ENCODE measurements at regions not wholly inside any gene's neighbourhood (a gene's known extent, or its start where the extent isn't known, plus 50 kb on each side); places are given as distances from the start of the nearest gene placed in this dataset.

DNA sequence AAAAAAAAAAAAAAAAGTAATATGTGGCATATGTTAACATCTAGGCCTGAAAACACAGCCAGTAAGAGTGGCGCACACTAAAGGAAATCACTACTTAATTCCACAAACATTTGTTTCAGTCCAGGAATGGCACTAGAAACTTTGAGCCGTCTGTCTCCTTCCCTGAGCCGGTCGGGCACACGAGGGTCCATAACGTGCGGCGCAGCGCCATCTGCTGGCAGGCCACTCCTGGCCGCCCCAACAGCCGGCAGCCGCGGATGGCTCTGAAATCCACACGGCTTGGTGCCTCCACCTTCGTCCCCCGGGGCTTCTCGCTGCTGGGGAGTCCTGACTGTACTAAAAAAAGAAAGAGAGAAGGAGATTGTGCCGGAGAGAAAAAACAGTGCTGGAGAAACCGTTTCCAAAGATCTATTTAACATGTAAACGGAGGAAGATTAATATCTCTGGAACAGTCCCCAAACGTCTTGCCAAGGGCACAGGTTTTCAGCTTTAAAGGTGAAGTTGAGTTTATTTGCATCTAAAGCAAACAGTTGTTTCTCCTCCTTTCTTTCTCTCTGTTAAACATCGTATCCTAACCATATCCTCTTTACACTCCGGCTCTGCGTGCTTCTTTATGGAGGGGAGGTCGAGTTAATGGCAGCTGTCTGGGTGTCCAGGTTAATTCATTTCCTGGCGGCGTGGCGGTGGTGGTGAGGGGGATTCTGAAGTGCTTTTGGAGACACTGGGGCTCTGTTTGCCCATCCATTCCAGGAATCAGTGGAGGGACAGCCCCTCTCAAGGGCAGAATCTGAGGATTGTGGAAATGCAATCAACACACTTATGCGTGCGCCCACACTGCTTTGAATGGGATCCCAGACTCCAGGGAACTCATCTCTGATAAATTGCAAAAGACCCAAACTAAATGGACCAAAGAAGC lies 611.3 kb upstream of the SALL1 start:
- in situ Hi-C loops (cut with HindIII; ENCODE audit: low pct_unique_long_range_greater_than_20kb, low sequenced_read_pairs): no loop called here
- peak; percentile 61 for DNase-seq (ENCODE audit: low read depth, low spot score)

DNA sequence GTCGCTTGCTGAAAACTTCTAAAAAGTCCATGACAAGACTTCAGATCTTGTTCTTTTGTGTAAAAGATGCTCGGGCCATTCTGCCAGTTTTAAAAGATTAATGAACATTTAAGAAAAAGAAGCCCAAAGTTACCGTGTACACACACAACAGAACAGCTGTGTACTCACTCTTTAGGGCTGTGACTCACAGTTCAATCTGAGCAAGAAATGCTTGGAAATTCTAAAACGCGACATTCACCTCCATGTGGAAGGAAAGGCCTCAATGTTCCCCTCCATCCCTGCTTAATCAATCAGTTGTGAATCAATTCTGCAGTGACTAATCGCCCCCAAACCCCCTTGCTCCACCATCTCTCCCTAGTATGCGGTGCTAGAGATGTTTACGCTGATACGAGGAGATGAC lies 609.9 kb upstream of the SALL1 start:
- in situ Hi-C loops (cut with HindIII; ENCODE audit: low pct_unique_long_range_greater_than_20kb, low sequenced_read_pairs): no loop called here
- no peak for DNase-seq (ENCODE audit: low read depth, low spot score)

DNA sequence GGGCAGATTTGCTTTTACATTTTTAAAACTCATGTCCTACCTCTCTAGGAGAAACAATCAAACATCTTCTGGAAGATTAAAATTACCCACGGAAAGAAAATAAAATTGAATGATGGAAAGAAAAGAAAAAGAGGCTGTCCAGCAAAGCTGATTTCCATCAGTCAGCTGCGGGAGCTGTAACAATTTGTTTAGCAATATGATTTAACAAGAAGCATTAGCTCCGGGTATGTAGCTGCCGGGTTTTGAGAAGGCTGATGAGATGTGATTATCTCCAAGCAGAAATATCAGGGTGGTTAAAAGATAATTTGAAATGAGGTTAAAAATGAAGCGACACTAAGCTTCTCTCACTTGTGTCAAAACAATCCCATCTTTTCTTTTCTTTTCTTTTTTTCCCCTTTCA lies 608.9 kb upstream of the SALL1 start:
- no peak for DNase-seq (ENCODE audit: low read depth, low spot score)
- in situ Hi-C loops (cut with HindIII; ENCODE audit: low pct_unique_long_range_greater_than_20kb, low sequenced_read_pairs): no loop called here

DNA sequence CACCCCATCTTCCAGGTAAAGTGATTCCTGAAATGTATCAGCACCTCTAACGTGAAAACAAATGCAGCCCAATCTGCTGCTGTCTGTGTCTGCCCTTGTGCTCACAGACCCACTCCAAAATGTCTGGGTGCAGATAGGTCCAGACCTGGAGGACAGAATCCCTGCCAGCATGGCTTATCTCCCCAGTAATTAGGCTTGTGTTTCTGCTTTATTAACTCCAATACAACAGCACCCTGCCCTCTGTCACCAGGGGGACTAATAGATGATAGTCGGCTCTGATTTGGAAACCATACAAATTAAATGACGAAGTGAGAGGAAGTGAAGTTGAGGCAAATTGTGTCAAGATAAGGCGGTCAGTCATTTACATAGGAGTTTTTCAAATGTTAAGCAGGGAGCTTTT lies 608.3 kb upstream of the SALL1 start:
- in situ Hi-C loops (cut with HindIII; ENCODE audit: low pct_unique_long_range_greater_than_20kb, low sequenced_read_pairs): no loop called here
- no peak for DNase-seq (ENCODE audit: low read depth, low spot score)

DNA sequence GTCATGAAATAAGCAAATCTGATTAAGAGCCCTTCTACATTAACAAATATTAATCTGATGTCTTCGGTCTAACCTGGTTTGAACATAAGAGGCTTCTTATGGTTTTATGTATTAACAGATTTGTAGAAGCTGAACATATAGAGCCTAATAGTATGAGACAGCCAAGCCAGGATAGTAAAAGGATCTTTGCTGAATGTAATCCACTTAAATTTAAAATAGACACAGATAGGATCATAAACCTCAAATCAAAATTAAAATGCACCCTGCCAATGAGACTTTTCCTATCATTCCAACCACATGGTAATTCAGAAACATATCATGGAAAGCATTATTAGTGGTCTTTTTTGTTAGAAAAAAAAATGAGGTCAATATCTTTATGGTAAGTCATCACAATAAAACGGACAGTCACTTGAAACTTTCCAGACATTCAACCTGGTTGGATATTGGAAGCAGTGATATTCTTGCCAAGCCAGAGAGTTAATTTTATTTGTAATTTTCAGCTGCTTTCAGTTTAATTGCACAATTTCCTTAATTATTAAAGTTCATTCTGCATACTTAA lies 606.9 kb upstream of the SALL1 start:
- in situ Hi-C loops (cut with HindIII; ENCODE audit: low pct_unique_long_range_greater_than_20kb, low sequenced_read_pairs): no loop called here
- DNase-seq (ENCODE audit: low read depth, low spot score): no peak

DNA sequence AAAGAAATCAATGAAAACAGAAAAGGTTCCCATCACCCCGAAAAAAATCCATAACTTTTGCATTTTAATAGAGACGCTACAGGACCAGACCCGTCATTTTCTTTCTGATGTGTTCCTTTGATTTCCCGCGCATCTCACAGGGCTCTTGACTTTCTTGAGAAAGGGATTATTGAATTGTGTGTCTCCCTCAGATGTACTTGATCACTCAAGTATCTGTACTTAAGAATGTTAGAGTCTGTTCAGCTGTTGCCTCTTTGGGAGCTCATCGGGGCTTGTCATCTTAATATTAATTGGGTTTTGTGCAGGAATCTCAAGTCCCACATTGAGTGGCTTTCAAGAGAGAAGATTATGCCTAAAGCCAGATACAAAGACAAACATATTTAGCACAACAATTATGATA lies 606.4 kb upstream of the SALL1 start:
- DNase-seq (ENCODE audit: low read depth, low spot score): no peak
- in situ Hi-C loops (cut with HindIII; ENCODE audit: low pct_unique_long_range_greater_than_20kb, low sequenced_read_pairs): no loop called here

DNA sequence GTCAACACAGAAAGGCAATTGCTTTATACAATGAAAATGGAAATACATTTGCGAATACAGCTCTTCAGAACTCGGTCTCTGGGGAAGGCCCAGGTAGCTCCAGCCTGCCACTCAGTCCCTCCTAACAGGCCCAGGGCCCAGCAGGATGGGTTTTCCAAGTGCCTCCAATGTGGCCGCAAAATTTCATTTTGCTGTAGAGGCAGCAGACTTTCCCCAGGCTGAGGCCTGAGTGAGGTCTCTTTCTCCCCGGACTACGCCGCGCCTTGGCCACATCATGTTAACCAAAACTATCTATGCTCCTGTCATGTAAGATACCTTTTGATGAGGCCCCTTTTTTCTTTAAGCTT lies 606.0 kb upstream of the SALL1 start:
- in situ Hi-C loops (cut with HindIII; ENCODE audit: low pct_unique_long_range_greater_than_20kb, low sequenced_read_pairs): no loop called here
- DNase-seq (ENCODE audit: low read depth, low spot score): no peak

DNA sequence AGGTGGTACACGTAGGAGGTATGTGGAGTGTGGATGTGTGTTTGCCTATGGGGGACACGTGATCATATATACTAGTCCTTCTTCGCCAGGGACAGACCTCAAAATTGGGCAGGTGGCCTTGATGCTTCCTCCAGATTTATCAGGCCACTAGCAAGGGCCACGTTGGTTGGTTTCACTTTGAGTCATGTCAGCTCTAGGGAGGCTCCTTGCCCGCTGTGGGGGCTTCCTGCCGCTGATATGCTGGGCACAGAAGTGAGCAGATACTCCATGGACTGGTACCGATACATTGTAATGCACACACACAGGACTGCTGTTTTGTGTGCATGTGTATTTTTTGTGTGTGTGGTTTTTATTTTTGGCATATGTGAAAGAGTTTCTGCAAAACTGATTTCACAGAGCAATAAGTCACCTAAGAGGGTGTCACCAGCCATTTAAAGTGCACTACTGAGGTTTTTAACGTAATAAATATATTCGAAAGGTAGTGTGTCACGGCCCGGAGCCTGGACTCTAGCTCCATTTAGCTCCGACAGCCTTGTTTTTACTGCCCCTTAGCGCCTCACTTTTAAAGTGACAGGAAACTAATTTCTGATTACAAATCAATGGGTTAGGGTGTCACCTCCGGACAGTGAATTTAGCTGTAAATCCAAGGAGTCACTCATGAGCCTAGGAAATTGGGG lies 605.5 kb upstream of the SALL1 start:
- in situ Hi-C loops (cut with HindIII; ENCODE audit: low pct_unique_long_range_greater_than_20kb, low sequenced_read_pairs): no loop called here
- no peak for DNase-seq (ENCODE audit: low read depth, low spot score)

DNA sequence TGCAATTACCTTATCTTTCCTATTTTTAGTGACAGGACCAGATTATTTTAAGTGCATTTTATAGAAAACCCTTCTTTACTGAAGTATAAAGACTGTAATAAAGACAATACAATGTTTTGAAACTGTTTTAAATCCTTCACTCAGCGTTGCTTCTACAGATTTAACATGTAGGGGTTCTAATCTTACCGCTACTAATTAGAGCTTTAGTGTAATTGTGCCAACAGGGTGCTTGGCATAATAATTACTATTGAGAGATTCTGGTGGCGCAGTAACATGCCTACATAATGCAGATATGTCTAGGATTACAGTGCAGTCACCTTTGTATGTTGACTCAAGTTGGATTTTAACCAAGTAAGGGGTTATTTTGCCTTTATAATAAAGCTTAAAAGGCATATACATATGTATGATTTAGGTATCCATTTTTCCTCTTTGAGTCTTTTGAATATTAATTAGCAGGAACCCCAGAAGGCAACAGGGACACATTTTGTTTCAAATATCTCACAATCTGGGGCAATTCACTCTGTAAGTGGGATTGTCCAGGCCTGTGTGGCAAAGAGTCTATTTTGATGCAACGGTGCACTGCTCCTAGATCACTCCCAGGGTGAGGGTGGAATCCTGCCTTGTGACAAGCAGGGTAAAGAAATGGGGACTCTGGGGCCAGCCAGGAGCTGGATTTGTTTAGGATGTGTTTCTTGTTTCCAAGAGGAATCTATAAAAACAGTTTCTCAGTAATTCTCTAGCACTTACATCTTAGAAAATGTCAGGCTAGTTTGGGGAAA lies 604.7 kb upstream of the SALL1 start:
- in situ Hi-C loops (cut with HindIII; ENCODE audit: low pct_unique_long_range_greater_than_20kb, low sequenced_read_pairs): no loop called here

DNA sequence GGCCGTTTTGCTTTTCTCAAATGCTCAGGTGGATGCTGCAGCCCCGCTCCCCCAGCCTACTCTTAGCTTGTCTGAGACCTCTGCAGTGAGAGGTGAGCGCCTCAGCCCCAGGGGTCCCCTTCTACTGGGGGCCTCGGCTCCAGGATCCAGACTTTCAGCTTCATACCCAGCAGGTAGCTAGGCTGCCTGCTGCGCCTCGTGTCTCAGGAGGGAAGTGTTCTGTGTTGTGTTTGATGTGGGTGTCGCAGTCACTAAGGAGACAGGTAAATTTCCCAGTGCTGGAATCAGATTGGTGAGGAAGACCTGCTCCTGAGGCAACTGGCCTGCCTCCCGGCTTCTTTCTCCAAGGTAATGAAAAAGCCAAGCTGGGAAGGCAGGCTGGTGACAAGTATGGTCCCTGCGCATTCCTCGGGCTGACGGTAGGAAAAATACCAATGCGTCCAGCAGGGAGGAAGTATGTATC lies 604.0 kb upstream of the SALL1 start:
- no peak for DNase-seq (ENCODE audit: low read depth, low spot score)
- in situ Hi-C loops (cut with HindIII; ENCODE audit: low pct_unique_long_range_greater_than_20kb, low sequenced_read_pairs): no loop called here

More for the DNA sequence above, 604.7 kb upstream of the SALL1 start:
- DNase-seq (ENCODE audit: low read depth, low spot score): no peak

DNA sequence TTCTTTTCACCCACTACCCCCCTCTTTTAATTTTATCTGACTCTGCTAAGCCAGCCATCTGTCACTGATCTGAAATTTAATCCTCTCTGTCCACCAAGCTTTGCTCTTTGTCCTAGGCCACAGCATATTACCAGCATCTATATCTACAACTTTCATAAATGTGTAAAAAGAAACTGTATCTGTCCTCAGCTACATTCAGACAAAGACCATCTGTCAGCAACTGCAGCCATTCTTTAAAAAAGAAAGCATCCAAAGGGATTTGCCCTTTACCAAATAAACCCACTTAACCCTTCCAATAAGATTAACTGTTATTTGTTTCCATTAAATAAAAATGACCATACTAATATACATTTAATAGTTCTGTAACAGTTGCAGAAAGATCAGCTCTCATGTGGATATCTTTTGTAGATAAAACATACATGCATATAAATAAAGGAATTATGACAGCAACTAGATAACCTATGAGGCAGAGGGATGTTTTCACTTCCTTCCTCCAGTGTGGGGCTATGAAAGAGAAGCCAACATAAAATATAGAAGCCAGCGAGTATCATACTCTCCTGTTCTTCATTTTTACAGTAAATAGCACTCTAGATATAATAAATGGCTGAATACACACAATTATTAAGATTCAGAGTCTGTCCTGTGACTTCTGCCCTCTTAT lies 602.5 kb upstream of the SALL1 start:
- in situ Hi-C loops (cut with HindIII; ENCODE audit: low pct_unique_long_range_greater_than_20kb, low sequenced_read_pairs): no loop called here
- DNase-seq (ENCODE audit: low read depth, low spot score): no peak

DNA sequence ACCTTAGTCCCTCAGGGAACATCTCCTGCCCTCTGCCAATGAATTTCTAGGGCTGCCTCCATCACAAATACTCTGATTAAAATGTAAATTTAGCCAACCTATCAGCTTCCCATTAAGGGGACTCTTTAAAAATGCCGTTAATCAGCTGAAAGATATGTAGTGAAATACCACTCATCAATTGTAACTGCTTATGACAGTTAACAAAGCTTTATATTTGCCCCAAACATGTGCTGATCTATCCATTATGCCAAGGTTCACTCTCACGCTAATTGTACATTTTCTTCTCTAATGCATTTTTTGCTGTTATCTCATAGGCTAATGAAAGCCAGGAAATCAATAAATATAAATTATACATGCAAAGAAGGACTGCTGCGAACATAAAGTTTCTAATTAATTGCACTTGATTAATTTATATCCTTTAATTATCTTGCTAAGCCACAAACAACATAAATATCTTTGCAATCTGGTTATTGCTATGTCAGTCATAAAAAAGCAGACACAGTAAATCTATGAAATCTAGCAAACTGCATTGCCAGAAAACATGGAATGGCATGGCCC lies 601.4 kb upstream of the SALL1 start:
- in situ Hi-C loops (cut with HindIII; ENCODE audit: low pct_unique_long_range_greater_than_20kb, low sequenced_read_pairs): no loop called here

DNA sequence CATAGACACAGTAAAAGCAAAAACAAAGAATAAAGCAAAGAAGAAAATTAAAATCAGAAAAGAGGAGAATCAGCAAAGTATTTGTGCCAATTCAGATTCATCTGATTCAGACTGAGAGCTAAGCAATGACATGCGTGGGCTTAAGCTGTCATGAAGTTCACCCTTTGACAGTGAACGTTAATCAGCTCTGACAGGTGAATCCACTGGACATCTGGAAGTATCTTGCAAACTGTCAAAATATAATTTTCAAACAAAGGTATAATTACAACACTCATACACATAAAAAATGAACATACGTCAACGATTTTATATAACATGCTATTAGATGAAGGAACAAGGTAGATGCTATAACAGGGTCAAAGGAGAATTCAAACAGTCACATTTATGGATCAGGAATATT lies 596.3 kb upstream of the SALL1 start:
- in situ Hi-C loops (cut with HindIII; ENCODE audit: low pct_unique_long_range_greater_than_20kb, low sequenced_read_pairs): no loop called here
- DNase-seq (ENCODE audit: low read depth, low spot score): no peak

More for the DNA sequence above, 601.4 kb upstream of the SALL1 start:
- no peak for DNase-seq (ENCODE audit: low read depth, low spot score)

DNA sequence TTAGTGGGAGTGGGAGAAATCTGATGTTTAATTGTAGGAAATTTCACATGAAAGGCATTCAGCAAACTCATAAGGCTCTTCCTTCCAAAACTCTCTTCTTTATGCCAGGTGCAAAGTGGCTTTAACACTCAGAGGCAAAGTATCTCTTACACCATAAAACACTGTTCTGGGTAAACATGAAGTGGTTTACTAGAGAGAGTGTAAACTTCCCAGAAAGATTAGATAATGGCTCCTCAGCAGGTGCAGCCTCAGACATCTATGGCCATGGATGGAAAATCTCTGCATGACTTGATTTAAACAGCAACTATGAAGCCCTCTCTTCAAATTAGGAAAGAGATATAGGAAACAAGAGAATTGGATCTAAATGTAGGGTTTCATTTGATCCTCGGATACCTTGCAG lies 583.1 kb upstream of the SALL1 start:
- DNase-seq (ENCODE audit: low read depth, low spot score): no peak
- in situ Hi-C loops (cut with HindIII; ENCODE audit: low pct_unique_long_range_greater_than_20kb, low sequenced_read_pairs): no loop called here

DNA sequence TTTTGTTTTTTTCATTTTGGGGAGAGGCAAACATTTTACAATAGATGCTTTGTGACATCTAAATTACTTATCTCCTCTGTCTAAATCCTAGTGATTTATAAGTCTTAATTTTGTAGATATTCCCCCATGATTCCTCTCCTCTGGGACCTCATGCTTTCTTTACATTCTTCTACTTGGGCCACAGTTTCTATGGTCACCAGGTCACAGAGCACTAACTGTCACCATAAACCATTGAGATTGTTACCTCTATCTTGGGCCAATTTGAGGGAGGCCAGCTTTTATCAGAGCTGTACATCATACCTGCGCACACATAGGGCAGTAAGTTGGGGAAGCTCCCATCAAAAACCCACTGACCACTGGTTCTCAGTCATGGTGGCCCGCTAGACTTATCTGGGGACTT lies 582.1 kb upstream of the SALL1 start:
- in situ Hi-C loops (cut with HindIII; ENCODE audit: low pct_unique_long_range_greater_than_20kb, low sequenced_read_pairs): no loop called here
- DNase-seq (ENCODE audit: low read depth, low spot score): no peak

DNA sequence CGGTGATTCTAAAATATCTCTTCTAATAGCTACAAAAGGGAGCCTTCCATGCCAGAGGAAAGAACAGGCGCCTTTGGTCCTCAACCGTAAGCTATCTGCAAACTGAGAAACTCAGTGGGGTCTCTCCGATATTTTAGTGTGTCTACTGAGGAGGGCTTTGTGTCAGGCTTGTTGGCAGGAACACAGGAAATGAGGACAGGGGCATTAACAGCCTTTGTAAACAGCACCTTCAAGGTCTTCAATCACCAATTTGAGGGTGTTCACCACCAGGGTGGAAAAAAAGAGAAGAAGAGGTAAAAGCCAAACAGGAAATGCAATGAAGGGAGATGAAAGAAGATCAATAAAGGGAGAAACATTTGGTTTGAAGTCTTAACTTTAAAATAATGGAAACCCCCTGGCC lies 580.1 kb upstream of the SALL1 start:
- DNase-seq (ENCODE audit: low read depth, low spot score): no peak
- in situ Hi-C loops (cut with HindIII; ENCODE audit: low pct_unique_long_range_greater_than_20kb, low sequenced_read_pairs): no loop called here

DNA sequence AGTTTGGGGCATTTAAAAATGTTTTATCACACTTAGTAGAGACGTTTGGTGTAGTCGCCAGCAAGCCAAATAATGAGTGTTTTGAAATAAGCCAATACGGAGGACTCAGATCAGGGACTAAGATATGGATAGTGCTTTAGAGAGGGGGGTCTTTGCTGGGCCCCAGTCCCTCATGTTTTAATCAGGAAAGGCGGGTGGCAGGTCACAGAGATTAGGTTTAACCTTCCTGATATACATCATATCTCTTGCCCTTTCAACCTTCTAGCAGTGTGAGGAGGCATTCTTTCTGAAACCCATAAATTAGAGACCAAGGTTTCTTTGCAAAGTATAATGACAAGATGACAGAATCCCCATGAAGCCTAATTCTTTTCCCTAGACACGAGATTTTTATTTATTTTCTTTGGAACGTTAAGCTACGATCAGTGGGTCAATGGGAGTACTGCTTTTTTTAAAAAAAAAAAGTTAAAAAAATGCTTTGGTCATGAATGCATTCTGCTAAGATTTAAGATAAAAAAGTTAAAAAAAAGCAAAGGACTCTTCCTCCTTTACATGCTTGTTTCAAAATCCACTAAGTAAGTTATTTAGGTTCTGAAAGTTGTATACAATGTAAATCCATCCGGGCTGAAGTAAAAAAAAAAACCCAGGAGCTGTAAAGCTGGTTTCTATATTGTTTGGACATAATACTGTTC lies 572.1 kb upstream of the SALL1 start:
- DNase-seq (ENCODE audit: low read depth, low spot score): no peak
- in situ Hi-C loops (cut with HindIII; ENCODE audit: low pct_unique_long_range_greater_than_20kb, low sequenced_read_pairs): no loop called here
